ENCODE measurements at regions not wholly inside any gene's neighbourhood (a gene's known extent, or its start where the extent isn't known, plus 50 kb on each side); places are given as distances from the start of the nearest gene placed in this dataset.
"Not testable (repeated sequence)": the region's sequence is repeated elsewhere in the genome, so short reads cannot be mapped to it uniquely, and the experiment has no call there.

DNA sequence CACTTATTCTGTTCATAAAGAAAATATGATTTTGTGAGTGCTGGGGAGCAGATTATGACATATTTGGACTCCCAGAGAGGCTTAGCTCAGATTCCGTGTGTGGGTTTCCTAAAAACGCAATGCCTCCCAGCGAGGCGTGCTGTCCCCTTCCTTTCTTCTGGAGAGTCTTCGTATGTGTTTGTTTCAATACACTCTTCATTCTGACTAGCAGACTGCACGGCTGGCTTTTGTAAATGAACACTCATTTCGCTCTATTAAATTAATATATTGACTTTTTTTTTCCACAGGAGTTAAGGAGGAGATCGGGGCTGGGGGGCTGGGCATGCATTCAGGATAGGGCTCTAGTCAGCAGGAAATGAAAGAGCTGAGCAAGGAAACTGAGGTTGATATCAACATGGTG lies 102.3 kb downstream of the KBTBD2 start:
- not testable (repeated sequence) for ATAC-seq (ENCODE audit: low FRiP score in 2 of 2); DNase-seq
- 74 to 82% methylated on average over 8 of the region's 8 CpGs for WGBS, 2 donors

DNA sequence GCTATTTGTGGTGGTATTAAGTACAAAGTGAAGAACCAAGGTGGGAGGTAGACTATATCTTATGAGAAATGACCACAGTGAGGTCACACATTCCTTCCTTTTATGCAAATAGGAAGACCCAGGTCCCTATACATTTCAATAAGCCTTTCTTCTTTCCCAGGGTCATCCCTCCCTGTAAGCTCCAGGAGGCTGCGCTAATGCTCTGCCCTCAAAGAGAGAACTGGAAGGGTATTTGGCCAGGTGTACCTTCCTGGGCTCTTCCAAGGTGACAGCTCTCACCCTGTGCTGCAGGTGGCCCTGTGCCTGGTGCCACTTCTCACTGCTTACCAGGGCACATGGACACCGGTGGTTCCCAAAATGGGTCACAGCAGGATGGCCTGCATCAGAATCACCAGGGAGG lies 103.4 kb downstream of the KBTBD2 start:
- WGBS, 2 donors, result 93% methylated on average over 2 of the region's 2 CpGs
- not testable (repeated sequence) for H3K4me3 ChIP-seq; H3K9me3 ChIP-seq; ATAC-seq (ENCODE audit: low FRiP score in 2 of 2); DNase-seq; H3K36me3 ChIP-seq; H3K4me1 ChIP-seq; H3K27me3 ChIP-seq; H3K27ac ChIP-seq

More for the DNA sequence above, 102.3 kb downstream of the KBTBD2 start:
- not testable (repeated sequence) for H3K4me1 ChIP-seq, H3K9me3 ChIP-seq, H3K4me3 ChIP-seq, H3K27me3 ChIP-seq, H3K36me3 ChIP-seq, H3K27ac ChIP-seq

DNA sequence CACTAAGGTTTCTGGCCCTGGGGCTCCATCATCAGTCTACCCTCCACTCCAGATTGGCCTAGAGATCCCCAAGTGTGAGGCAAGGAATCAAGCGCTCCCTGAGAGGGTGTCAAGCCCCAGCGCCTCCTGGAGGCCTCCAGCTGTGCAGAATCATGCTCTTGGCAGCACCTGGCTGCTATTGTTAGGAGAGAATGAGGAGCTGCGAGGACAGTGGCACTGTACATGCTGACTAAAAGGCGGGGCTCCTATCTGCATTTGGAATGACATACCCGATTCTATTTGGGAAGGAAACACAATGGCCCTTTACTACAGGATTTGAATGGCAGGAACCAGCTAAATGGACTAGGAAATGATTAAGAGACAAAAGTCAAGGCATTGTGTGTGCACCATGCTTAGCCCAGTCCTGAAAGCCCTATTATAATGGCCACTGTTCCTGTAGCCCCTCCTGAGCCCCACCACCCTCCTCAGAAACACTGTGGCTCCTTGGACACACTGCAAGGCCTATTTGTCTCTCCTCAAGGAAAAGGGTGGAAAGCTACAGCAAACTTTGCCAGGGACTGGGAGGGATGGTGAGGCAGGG lies 106.1 kb downstream of the KBTBD2 start:
- H3K27ac ChIP-seq; DNase-seq; H3K4me3 ChIP-seq; H3K9me3 ChIP-seq; H3K36me3 ChIP-seq; H3K4me1 ChIP-seq; ATAC-seq (ENCODE audit: low FRiP score in 2 of 2); H3K27me3 ChIP-seq: not testable (repeated sequence)
- whole genome bisulfite sequencing, 2 donors, result 86 to 89% methylated on average over 2 to 5 of the region's 5 CpGs

- not testable (repeated sequence) for H3K9me3 ChIP-seq; H3K27ac ChIP-seq; H3K4me3 ChIP-seq; H3K4me1 ChIP-seq; H3K36me3 ChIP-seq; H3K27me3 ChIP-seq; ATAC-seq (ENCODE audit: low FRiP score in 2 of 2); DNase-seq
- WGBS, 2 donors, result 71 to 93% methylated on average over 1 of the region's 1 CpG
These were observed 111.7 kb downstream of the KBTBD2 start for GRCh38 chr7:32779895-32780294.

- TF ChIP-seq POLR2A (IDR thresholded peaks at IDR 0.05) (no peak), CTCF (IDR thresholded peaks at IDR 0.05) (no peak), POLR2AphosphoS5 (IDR thresholded peaks at IDR 0.05) (no peak), EP300 (IDR thresholded peaks at IDR 0.05) (no peak)
- no peaks in the 10 kb centered on the region for H3K9me3 ChIP-seq
- no peak overlapping the region for H3K27ac ChIP-seq
- H3K4me3 ChIP-seq, result no peak overlapping the region
- H3K4me1 ChIP-seq, result no peaks in the 10 kb centered on the region
- WGBS, 2 donors, result 34 to 59% methylated on average over 1 of the region's 1 CpG
- no peaks in the 10 kb centered on the region for H3K36me3 ChIP-seq
- ATAC-seq (ENCODE audit: low FRiP score in 2 of 2), result no peak
- H3K27me3 ChIP-seq, result no peaks in the 10 kb centered on the region
- DNase-seq, result no peak
These were observed 112.4 kb downstream of the KBTBD2 start for GRCh38 chr7:32779167-32779566.

- not testable (repeated sequence) for H3K4me1 ChIP-seq; H3K9me3 ChIP-seq; DNase-seq; H3K4me3 ChIP-seq; H3K27ac ChIP-seq; H3K36me3 ChIP-seq; H3K27me3 ChIP-seq; ATAC-seq (ENCODE audit: low FRiP score in 2 of 2)
- 89 to 97% methylated on average over 3 to 4 of the region's 4 CpGs for WGBS, 2 donors
These were observed 114.4 kb downstream of the KBTBD2 start for GRCh38 chr7:32777041-32777666.

- H3K4me3 ChIP-seq, result not testable (repeated sequence)
- WGBS, 2 donors, result 79 to 84% methylated on average over 3 of the region's 3 CpGs
These were observed 115.2 kb downstream of the KBTBD2 start for GRCh38 chr7:32776318-32776717.

DNA sequence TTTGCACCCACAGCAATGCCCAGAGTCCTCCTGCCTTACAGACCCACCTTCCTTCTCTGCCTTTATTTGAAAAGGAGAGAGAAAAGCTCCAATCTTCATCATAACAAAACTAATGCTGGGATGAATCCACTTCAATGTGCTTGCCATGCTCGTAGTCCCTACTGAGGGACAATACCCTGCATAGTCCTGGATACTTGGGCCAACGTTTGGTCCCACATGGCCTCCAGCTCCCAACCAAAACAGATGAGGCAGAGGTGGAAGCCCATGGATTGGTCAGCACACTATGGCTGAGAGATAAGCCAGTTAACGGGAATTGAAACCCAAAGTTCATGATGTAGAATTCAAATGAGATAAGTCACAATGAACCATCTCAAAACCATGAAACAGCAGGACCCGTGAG lies 115.8 kb downstream of the KBTBD2 start:
- 50 to 63% methylated on average over 3 to 4 of the region's 4 CpGs for WGBS, 2 donors
- not testable (repeated sequence) for H3K27me3 ChIP-seq; H3K4me1 ChIP-seq; H3K27ac ChIP-seq; H3K9me3 ChIP-seq; H3K36me3 ChIP-seq; ATAC-seq (ENCODE audit: low FRiP score in 2 of 2); DNase-seq; H3K4me3 ChIP-seq

More at GRCh38 chr7:32776318-32776717, 115.2 kb downstream of the KBTBD2 start:
- H3K9me3 ChIP-seq; H3K36me3 ChIP-seq; H3K27ac ChIP-seq; H3K27me3 ChIP-seq; H3K4me1 ChIP-seq; DNase-seq; ATAC-seq (ENCODE audit: low FRiP score in 2 of 2): not testable (repeated sequence)
